Endothelial cell of umbilical vein (primary cell): ENCODE measurements at regions not wholly inside any gene's neighbourhood (a gene's known extent, or its start where the extent isn't known, plus 50 kb on each side); places are given as distances from the start of the nearest gene placed in this dataset.

ENCODE experiments used
- BruUV-seq: library from RNA; stranded (reverse); fragments of 400-500 nt; replicated peaks from 2 replicates; lab custom pipeline; 2021; lab: Mats Ljungman, UMichigan
- CTCF ChIA-PET: fragments of 300-600, 350-600 bp; sonication (Branson Sonifier 250); formaldehyde crosslinking; loops from one replicate; lab custom pipeline; 2021; ENCODE audit warnings: antibody characterized with exemption, inconsistent platforms; lab: Charles Lee
- POLR2A ChIA-PET: fragments of 300-600, 350-600 bp; sonication (Branson Sonifier 250); formaldehyde crosslinking; loops from one replicate; lab custom pipeline; 2021; ENCODE audit warnings: antibody characterized with exemption, inconsistent platforms; lab: Charles Lee
- DNase-seq: peaks from one replicate; pipeline ENCODE4 v3.0.0-alpha.2; 2011; ENCODE audit warnings: low read depth, low spot score
- FAIRE-seq: peaks from 2 replicates; lab custom pipeline; 2011; peaks lifted over from hg19 to GRCh38; lab: Jason Lieb, UNC
- H2AFZ ChIP-seq: 2 replicates; pipeline ENCODE4 v1.6.0; 2012; ENCODE audit warnings: low read depth, low read length, control low read depth, inconsistent platforms
- H3K27ac ChIP-seq: 2 replicates; pipeline ENCODE4 v1.5.1; 2011; ENCODE audit warnings: low read depth, mild to moderate bottlenecking, control low read depth, low read length, moderate library complexity; ENCODE audit not compliant: insufficient read depth
- H3K27me3 ChIP-seq, 2 experiments: 2 replicates each; pipeline versions ENCODE4 v1.6.0 to v1.6.1; 2011; ENCODE audit warnings: low read length in 2 of 2, mixed read lengths in 1 of 2; ENCODE audit not compliant: control insufficient read depth in 2 of 2, insufficient read depth in 2 of 2
- H3K36me3 ChIP-seq, 2 experiments: 2 replicates in 1 of 2; 3 replicates in 1 of 2; pipeline ENCODE4 v1.5.1; 2011; ENCODE audit warnings: low read length in 2 of 2, mild to moderate bottlenecking in 1 of 2, moderate library complexity in 1 of 2; ENCODE audit not compliant: control insufficient read depth in 2 of 2, insufficient read depth in 2 of 2; ENCODE audit errors: extremely low read depth in 1 of 2
- H3K4me1 ChIP-seq: 3 replicates; pipeline ENCODE4 v1.5.1; 2011; ENCODE audit warnings: mild to moderate bottlenecking, low read length; ENCODE audit not compliant: control insufficient read depth, insufficient read depth; ENCODE audit errors: extremely low read depth
- H3K4me2 ChIP-seq: 2 replicates; pipeline ENCODE4 v1.6.1; 2011; ENCODE audit warnings: low read length, control low read depth, mixed read lengths; ENCODE audit not compliant: insufficient read depth
- H3K4me3 ChIP-seq, 3 experiments: fragments of 200-600 bp in 1 of 3; sonication (generic), shearing (Covaris generic) in 1 of 3; replicated peaks in 1 of 3; 2 replicates each; pipeline ENCODE4 v1.5.1; 2011 to 2016; ENCODE audit warnings: control low read depth in 3 of 3, low read length in 3 of 3, mild to moderate bottlenecking in 2 of 3, inconsistent platforms in 1 of 3, low read depth in 1 of 3, moderate library complexity in 1 of 3; ENCODE audit not compliant: insufficient read depth in 1 of 3
- H3K79me2 ChIP-seq: 2 replicates; pipeline ENCODE4 v1.6.0; 2012; ENCODE audit warnings: low read length, inconsistent platforms; ENCODE audit not compliant: control insufficient read depth, insufficient read depth
- H3K9ac ChIP-seq: replicated peaks from 2 replicates; pipeline ENCODE3; 2011; ENCODE audit warnings: low read length, control low read depth; ENCODE audit not compliant: insufficient read depth; ENCODE audit errors: extremely low read depth
- H3K9me1 ChIP-seq: replicated peaks from 3 replicates; pipeline ENCODE4 v1.6.0; 2011; ENCODE audit warnings: mild to moderate bottlenecking, low read length; ENCODE audit not compliant: control insufficient read depth, insufficient read depth; ENCODE audit errors: extremely low read depth
- H3K9me3 ChIP-seq: replicated peaks from 2 replicates; pipeline ENCODE4 v1.5.1; 2012; ENCODE audit warnings: low read length, inconsistent platforms; ENCODE audit not compliant: control insufficient read depth, insufficient read depth
- H4K20me1 ChIP-seq: replicated peaks from 2 replicates; pipeline ENCODE3; 2011; ENCODE audit warnings: mild to moderate bottlenecking, low read length; ENCODE audit not compliant: control insufficient read depth, insufficient read depth; ENCODE audit errors: extremely low read depth
- CTCF ChIP-seq, 2 donors: IDR thresholded peaks; 1 replicate in 1 of 2; 2 replicates in 1 of 2; pipeline ENCODE4 v1.5.1; 2011; ENCODE audit warnings: low read length in 2 of 2, mild to moderate bottlenecking in 2 of 2, moderate library complexity in 2 of 2, control low read depth in 1 of 2, inconsistent platforms in 1 of 2, low read depth in 1 of 2; ENCODE audit not compliant: insufficient read depth in 1 of 2; ENCODE audit errors: extremely low read depth in 1 of 2
- EZH2 ChIP-seq: IDR thresholded peaks from 2 replicates; pipeline ENCODE4 v1.6.1; 2012; ENCODE audit warnings: borderline replicate concordance, low read depth, mild to moderate bottlenecking, moderate library complexity, low read length, inconsistent platforms; ENCODE audit not compliant: severe bottlenecking
- FOS ChIP-seq: IDR thresholded peaks from 2 replicates; pipeline ENCODE4 v1.6.1; 2011; ENCODE audit warnings: mild to moderate bottlenecking, low read length, moderate library complexity, borderline replicate concordance; ENCODE audit not compliant: insufficient read depth
- GATA2 ChIP-seq: IDR thresholded peaks from 2 replicates; pipeline ENCODE4 v1.7.0; 2011; ENCODE audit warnings: low read depth, mild to moderate bottlenecking, moderate library complexity, mixed read lengths, low read length; ENCODE audit not compliant: insufficient read length, insufficient read depth
- JUN ChIP-seq: IDR thresholded peaks from 2 replicates; pipeline ENCODE4 v1.6.1; 2011; ENCODE audit warnings: borderline replicate concordance, low read depth; ENCODE audit not compliant: insufficient read length, insufficient read depth
- POLR2A ChIP-seq: IDR thresholded peaks from 2 replicates; pipeline ENCODE4 v1.6.1; 2012; ENCODE audit warnings: low read depth, mild to moderate bottlenecking, control low read depth, low read length
- POLR2AphosphoS5 ChIP-seq: IDR thresholded peaks from 2 replicates; pipeline ENCODE4 v1.6.1; 2012; ENCODE audit warnings: low read depth, mild to moderate bottlenecking, control low read depth, low read length, moderate library complexity; ENCODE audit not compliant: insufficient read depth
- dilution Hi-C: fragments of 300-500 bp; cut with MboI; formaldehyde crosslinking; loops from one replicate; pipeline ENCODE4 v1.15.0; 2019; ENCODE audit warnings: low sequenced_read_pairs; ENCODE audit not compliant: extremely low pct_ligation_motif_present
- intact Hi-C: fragments of 100-400 bp; cut with micrococcal nuclease; formaldehyde crosslinking; loops from one replicate; pipeline ENCODE4 v1.10.0; 2022

GRCh38 chr2:220588148-220588547, 960.7 kb downstream of the SLC4A3 start:
- no peaks in the 10 kb centered on the region for H4K20me1 ChIP-seq
- H3K79me2 ChIP-seq = no peaks in the 10 kb centered on the region
- DNase-seq (no peak), FAIRE-seq (no peak)
- ChIA-PET CTCF (no interaction called here), POLR2A (no interaction called here)
- no peaks in the 10 kb centered on the region for H3K36me3 ChIP-seq
- TF ChIP-seq FOS = no peak
- dilution Hi-C loops = no loop called here
- H3K9me1 ChIP-seq = no peaks in the 10 kb centered on the region
- no peaks in the 10 kb centered on the region for H3K4me1 ChIP-seq
- no peaks in the 10 kb centered on the region for H3K27me3 ChIP-seq
- intact Hi-C loops = no loop called here
- no peak overlapping the region for H3K27ac ChIP-seq
- H3K4me2 ChIP-seq = no peak overlapping the region
- H3K9ac ChIP-seq = no peak overlapping the region
- H2AFZ ChIP-seq = no peak overlapping the region
- no peaks in the 10 kb centered on the region for H3K9me3 ChIP-seq
- H3K4me3 ChIP-seq = no peak overlapping the region
- no TSS peak for BruUV-seq

GRCh38 chr2:220590476-220590875, 963.0 kb downstream of the SLC4A3 start:
- no peaks in the 10 kb centered on the region for H4K20me1 ChIP-seq
- H3K27me3 ChIP-seq = no peaks in the 10 kb centered on the region
- BruUV-seq = no TSS peak
- POLR2A ChIA-PET = no interaction called here
- H3K36me3 ChIP-seq = no peaks in the 10 kb centered on the region
- DNase-seq (no peak), FAIRE-seq (no peak)
- H3K4me2 ChIP-seq = no peak overlapping the region
- intact Hi-C loops = no loop called here
- H3K9ac ChIP-seq = no peak overlapping the region
- TF ChIP-seq CTCF (IDR thresholded peaks at IDR 0.05; ENCODE audit: extremely low read depth in 1 of 2, insufficient read depth in 1 of 2, low read depth in 1 of 2, low read length in 2 of 2) = no peak
- TF ChIP-seq FOS = no peak
- no peak for TF ChIP-seq POLR2A
- TF ChIP-seq POLR2AphosphoS5 = no peak
- no peak for TF ChIP-seq EZH2
- TF ChIP-seq JUN = no peak
- TF ChIP-seq GATA2 = no peak
- dilution Hi-C loops = no loop called here
- H2AFZ ChIP-seq = no peak overlapping the region
- no peaks in the 10 kb centered on the region for H3K9me3 ChIP-seq
- H3K79me2 ChIP-seq = no peaks in the 10 kb centered on the region
- no peaks in the 10 kb centered on the region for H3K9me1 ChIP-seq
- no peak overlapping the region for H3K4me3 ChIP-seq
- H3K27ac ChIP-seq = no peak overlapping the region
- CTCF ChIA-PET = no interaction called here
- no peaks in the 10 kb centered on the region for H3K4me1 ChIP-seq
